Right atrium auricular region (tissue), 2 donors: ENCODE measurements at regions not wholly inside any gene's neighbourhood (a gene's known extent, or its start where the extent isn't known, plus 50 kb on each side); places are given as distances from the start of the nearest gene placed in this dataset.

Experiments
- DNase-seq: peaks from one replicate; pipeline ENCODE4 v3.0.0-alpha.2; 2019; ENCODE audit warnings: low spot score
- H3K27ac ChIP-seq, 2 donors: fragments of 200-600 bp; sonication (generic); 1 replicate in 1 of 2; 2 replicates in 1 of 2; pipeline ENCODE4 v1.5.1; 2016 to 2019
- H3K27me3 ChIP-seq, 2 donors: fragments of 200-600 bp; sonication (generic); one replicate each; pipeline versions ENCODE4 v1.5.1 to v1.6.0; 2017 to 2019
- H3K36me3 ChIP-seq: fragments of 200-600 bp; sonication (generic); one replicate; pipeline ENCODE4 v1.5.1; 2016
- H3K4me1 ChIP-seq, 2 donors: fragments of 200-600 bp; sonication (generic); one replicate each; pipeline versions ENCODE4 v1.5.1 to v1.6.0; 2017 to 2019
- H3K4me3 ChIP-seq, 2 donors: fragments of 200-600 bp; sonication (generic); 1 replicate in 1 of 2; 2 replicates in 1 of 2; pipeline ENCODE4 v1.5.1; 2017 to 2019; ENCODE audit warnings: mild to moderate bottlenecking in 1 of 2, moderate library complexity in 1 of 2
- H3K9me3 ChIP-seq, 2 donors: fragments of 200-600 bp; sonication (generic); one replicate each; pipeline ENCODE4 v1.5.1; 2019
- CTCF ChIP-seq, 2 donors: fragments of 200-600 bp; sonication (generic); IDR thresholded peaks; one replicate each; pipeline ENCODE4 v1.5.1; 2019; ENCODE audit warnings: antibody characterized with exemption in 2 of 2

- Histone ChIP-seq H3K27ac (no peak overlapping the region), H3K36me3 (no peaks in the 10 kb centered on the region), H3K9me3 (no peaks in the 10 kb centered on the region), H3K4me1 (no peaks in the 10 kb centered on the region), H3K4me3 (no peak overlapping the region), H3K27me3 (no peaks in the 10 kb centered on the region)
- DNase-seq: no peak
- TF ChIP-seq CTCF (IDR thresholded peaks at IDR 0.05): no peak
Measured at GRCh38 chr2:59963157-59963556, 590.3 kb downstream of the BCL11A start.

GRCh38 chr2:59961746-59962145 lies 591.7 kb downstream of the BCL11A start:
- H3K4me1 ChIP-seq: no peaks in the 10 kb centered on the region
- no peaks in the 10 kb centered on the region for H3K27me3 ChIP-seq
- H3K4me3 ChIP-seq: no peak overlapping the region
- H3K36me3 ChIP-seq: no peaks in the 10 kb centered on the region
- TF ChIP-seq CTCF (IDR thresholded peaks at IDR 0.05): no peak
- no peaks in the 10 kb centered on the region for H3K9me3 ChIP-seq
- H3K27ac ChIP-seq: no peak overlapping the region
- DNase-seq: no peak

GRCh38 chr2:59959944-59960343 lies 593.5 kb downstream of the BCL11A start:
- DNase-seq: no peak
- H3K27me3 ChIP-seq: no peaks in the 10 kb centered on the region
- no peak for TF ChIP-seq CTCF (IDR thresholded peaks at IDR 0.05)

GRCh38 chr2:59957504-59957903 lies 596.0 kb downstream of the BCL11A start:
- Histone ChIP-seq H3K27ac (no peak overlapping the region), H3K4me1 (no peaks in the 10 kb centered on the region), H3K36me3 (no peaks in the 10 kb centered on the region), H3K27me3 (no peaks in the 10 kb centered on the region), H3K9me3 (no peaks in the 10 kb centered on the region), H3K4me3 (no peak overlapping the region)
- TF ChIP-seq CTCF (IDR thresholded peaks at IDR 0.05): no peak
- DNase-seq: no peak

More at GRCh38 chr2:59959944-59960343, 593.5 kb downstream of the BCL11A start:
- Histone ChIP-seq H3K4me1 (no peaks in the 10 kb centered on the region), H3K9me3 (no peaks in the 10 kb centered on the region), H3K36me3 (no peaks in the 10 kb centered on the region), H3K27ac (no peak overlapping the region), H3K4me3 (no peak overlapping the region)

GRCh38 chr2:59956981-59957380 lies 596.5 kb downstream of the BCL11A start:
- H3K27ac ChIP-seq: no peak overlapping the region

More at GRCh38 chr2:59956981-59957380, 596.5 kb downstream of the BCL11A start:
- H3K4me1 ChIP-seq: no peaks in the 10 kb centered on the region
- H3K27me3 ChIP-seq: no peaks in the 10 kb centered on the region
- H3K4me3 ChIP-seq: no peak overlapping the region
- no peaks in the 10 kb centered on the region for H3K36me3 ChIP-seq
- no peak for TF ChIP-seq CTCF (IDR thresholded peaks at IDR 0.05)
- H3K9me3 ChIP-seq: no peaks in the 10 kb centered on the region
- DNase-seq: no peak
